PC-3 (cell line): ENCODE measurements at regions not wholly inside any gene's neighbourhood (a gene's known extent, or its start where the extent isn't known, plus 50 kb on each side); places are given as distances from the start of the nearest gene placed in this dataset.

Source experiments
- ATAC-seq: fragments of 200-7000 bp; cut with Tn5 transposase; 2 replicates; pipeline ENCODE4 v1.9.1; 2020; ENCODE audit warnings: mild to moderate bottlenecking, moderate library complexity
- BruUV-seq: library from RNA; stranded (reverse); fragments of 400-500 nt; replicated peaks from 2 replicates; lab custom pipeline; 2021; lab: Mats Ljungman, UMichigan
- CTCF ChIA-PET: fragments of 300-600 bp; sonication (Branson Sonifier 250); formaldehyde crosslinking; loops from one replicate; lab custom pipeline; 2022; ENCODE audit warnings: antibody characterized with exemption; lab: Charles Lee
- POLR2A ChIA-PET: fragments of 300-600 bp; sonication (Branson Sonifier 250); formaldehyde crosslinking; loops from one replicate; lab custom pipeline; 2022; ENCODE audit warnings: antibody characterized with exemption; ENCODE audit not compliant: unreplicated experiment; lab: Charles Lee
- DNase-seq: peaks from one replicate; pipeline ENCODE4 v3.0.0-alpha.2; 2015
- H2AFZ ChIP-seq: fragments of 300-600 bp; sonication (generic); 2 replicates; pipeline ENCODE4 v1.6.0; 2016; ENCODE audit warnings: antibody characterized with exemption, low read length
- H3F3A ChIP-seq: fragments of 300-600 bp; sonication (generic); one replicate; pipeline ENCODE4 v1.6.0; 2017; ENCODE audit warnings: antibody characterized with exemption, low read length, control low read depth, mild to moderate bottlenecking; ENCODE audit not compliant: unreplicated experiment
- H3K27ac ChIP-seq: fragments of 300-600 bp; sonication (generic); 2 replicates; pipeline ENCODE4 v1.5.1; 2016; ENCODE audit warnings: mild to moderate bottlenecking, low read length
- H3K27me3 ChIP-seq: fragments of 300-600 bp; sonication (generic); 2 replicates; pipeline ENCODE4 v1.6.1; 2016; ENCODE audit warnings: low read length, mixed read lengths
- H3K36me3 ChIP-seq: fragments of 300-600 bp; sonication (generic); 2 replicates; pipeline ENCODE4 v1.6.1; 2016; ENCODE audit warnings: low read depth, mixed run types, low read length, mixed read lengths
- H3K4me1 ChIP-seq: fragments of 300-600 bp; sonication (generic); 2 replicates; pipeline ENCODE4 v1.5.1; 2016; ENCODE audit warnings: low read length; ENCODE audit not compliant: insufficient read depth
- H3K4me2 ChIP-seq: fragments of 300-600 bp; sonication (generic); 2 replicates; pipeline ENCODE4 v1.6.0; 2016; ENCODE audit warnings: low read length
- H3K4me3 ChIP-seq: fragments of 300-600 bp; sonication (generic); 2 replicates; pipeline ENCODE4 v1.5.1; 2016; ENCODE audit warnings: mild to moderate bottlenecking, low read length, mixed read lengths
- H3K79me2 ChIP-seq: fragments of 300-600 bp; sonication (generic); 2 replicates; pipeline ENCODE4 v1.6.1; 2017; ENCODE audit warnings: low read length, mixed read lengths
- H3K9ac ChIP-seq: fragments of 300-600 bp; sonication (generic); 2 replicates; pipeline ENCODE4 v1.6.0; 2016; ENCODE audit warnings: mild to moderate bottlenecking, low read length
- H3K9me2 ChIP-seq: fragments of 300-600 bp; sonication (generic); replicated peaks from 2 replicates; pipeline ENCODE4 v1.6.1; 2016; ENCODE audit warnings: mixed run types, low read length, mixed read lengths
- H3K9me3 ChIP-seq: fragments of 300-600 bp; sonication (generic); 2 replicates; pipeline ENCODE4 v1.6.1; 2016; ENCODE audit warnings: low read length, mixed read lengths
- H4K20me1 ChIP-seq: fragments of 300-600 bp; sonication (generic); 2 replicates; pipeline ENCODE4 v1.6.1; 2016; ENCODE audit warnings: low read length, mixed read lengths
- CTCF ChIP-seq: fragments of 300-600 bp; sonication (generic); conservative IDR thresholded peaks from 2 replicates; pipeline ENCODE4 v1.5.1; 2017; ENCODE audit warnings: antibody characterized with exemption, low read depth, mild to moderate bottlenecking, low read length
- EZH2 ChIP-seq: fragments of 300-600 bp; sonication (generic); IDR thresholded peaks from one replicate; pipeline ENCODE4 v1.6.1; 2017; ENCODE audit warnings: antibody characterized with exemption, mild to moderate bottlenecking, low read length; ENCODE audit not compliant: unreplicated experiment
- EZH2phosphoT487 ChIP-seq: fragments of 300-600 bp; sonication (generic); IDR thresholded peaks from 2 replicates; pipeline ENCODE4 v1.6.1; 2018; ENCODE audit warnings: mild to moderate bottlenecking, antibody characterized with exemption, low read length, borderline replicate concordance
- intact Hi-C: fragments of 100-400 bp; cut with micrococcal nuclease; formaldehyde crosslinking; loops from 2 replicates; pipeline ENCODE4 v1.9.0; 2023

GRCh38 chr18:1466035-1466434 is 561.4 kb downstream of the ADCYAP1 start:
- ATAC-seq = no peak
- TF ChIP-seq CTCF = no peak
- ChIA-PET CTCF (no interaction called here), POLR2A (no interaction called here)
- Histone ChIP-seq H2AFZ (no peak overlapping the region), H3K36me3 (no peaks in the 10 kb centered on the region), H3K4me2 (no peak overlapping the region), H3F3A (no peaks in the 10 kb centered on the region), H3K9ac (no peak overlapping the region), H3K4me3 (no peak overlapping the region), H3K79me2 (no peaks in the 10 kb centered on the region), H3K27me3 (no peaks in the 10 kb centered on the region), H3K27ac (no peak overlapping the region), H3K9me2 (no peaks in the 10 kb centered on the region), H4K20me1 (no peaks in the 10 kb centered on the region), H3K4me1 (no peaks in the 10 kb centered on the region), H3K9me3 (no peaks in the 10 kb centered on the region)
- BruUV-seq = no TSS peak
- intact Hi-C loops = no loop called here
- DNase-seq = no peak

GRCh38 chr18:1467461-1467964 is 562.8 kb downstream of the ADCYAP1 start:
- no TSS peak for BruUV-seq
- Histone ChIP-seq H3K36me3 (no peaks in the 10 kb centered on the region), H3K9ac (no peak overlapping the region), H3K9me3 (no peaks in the 10 kb centered on the region), H3K79me2 (no peaks in the 10 kb centered on the region), H2AFZ (no peak overlapping the region), H3K27ac (no peak overlapping the region), H3K4me2 (no peak overlapping the region), H4K20me1 (no peaks in the 10 kb centered on the region), H3K9me2 (no peaks in the 10 kb centered on the region), H3K4me1 (no peaks in the 10 kb centered on the region), H3K4me3 (no peak overlapping the region), H3F3A (no peaks in the 10 kb centered on the region), H3K27me3 (no peaks in the 10 kb centered on the region)
- peak; percentile 4 for DNase-seq
- POLR2A ChIA-PET = no interaction called here
- no peak for TF ChIP-seq EZH2phosphoT487
- no peak for TF ChIP-seq CTCF
- TF ChIP-seq EZH2 = no peak
- intact Hi-C loops = no loop called here
- CTCF ChIA-PET = no interaction called here
- ATAC-seq = no peak

DNA sequence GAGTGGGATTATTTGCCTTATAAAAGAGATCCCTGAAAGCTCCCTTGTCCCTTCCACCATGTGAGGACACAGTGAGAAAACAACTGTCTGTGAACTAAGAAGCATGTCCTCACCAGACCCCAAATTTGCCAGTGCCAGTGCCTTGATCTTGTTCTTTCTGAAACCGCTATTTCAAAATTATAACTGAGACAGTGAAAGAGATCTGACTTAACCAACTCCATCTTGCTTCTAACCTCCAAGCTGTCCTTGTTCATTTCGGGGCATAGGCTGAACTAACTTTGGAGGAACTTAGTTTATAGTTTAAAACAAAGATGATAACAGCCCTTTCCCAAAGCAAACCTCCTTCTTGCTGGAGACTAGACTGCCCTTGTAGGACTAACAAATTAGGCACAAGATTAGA is 563.9 kb downstream of the ADCYAP1 start:
- Histone ChIP-seq H3K4me1 (no peaks in the 10 kb centered on the region), H3K9me2 (no peaks in the 10 kb centered on the region), H3K27me3 (no peaks in the 10 kb centered on the region), H4K20me1 (no peaks in the 10 kb centered on the region), H2AFZ (no peak overlapping the region), H3F3A (no peaks in the 10 kb centered on the region), H3K27ac (no peak overlapping the region), H3K9ac (no peak overlapping the region), H3K36me3 (no peaks in the 10 kb centered on the region), H3K4me2 (no peak overlapping the region), H3K79me2 (no peaks in the 10 kb centered on the region), H3K4me3 (no peak overlapping the region), H3K9me3 (no peaks in the 10 kb centered on the region)
- TF ChIP-seq EZH2phosphoT487 = no peak
- no peak for TF ChIP-seq EZH2
- no peak for TF ChIP-seq CTCF
- ATAC-seq (no peak), DNase-seq (no peak)
- ChIA-PET CTCF (no interaction called here), POLR2A (no interaction called here)
- intact Hi-C loops = no loop called here
- no TSS peak for BruUV-seq
